ENCODE measurements at regions not wholly inside any gene's neighbourhood (a gene's known extent, or its start where the extent isn't known, plus 50 kb on each side); places are given as distances from the start of the nearest gene placed in this dataset.

- peak; percentile 45 for DNase-seq (ENCODE audit: low spot score)
- CTCF ChIA-PET: interaction anchor here (0.5 kb wide), 1 partner anchor 10 kb away, joined by 5 read pairs; no protein-coding TSS in a partner anchor
- POLR2A ChIA-PET (ENCODE audit: low non-redundant PET): no interaction called here
- TF ChIP-seq, protein P1, sequence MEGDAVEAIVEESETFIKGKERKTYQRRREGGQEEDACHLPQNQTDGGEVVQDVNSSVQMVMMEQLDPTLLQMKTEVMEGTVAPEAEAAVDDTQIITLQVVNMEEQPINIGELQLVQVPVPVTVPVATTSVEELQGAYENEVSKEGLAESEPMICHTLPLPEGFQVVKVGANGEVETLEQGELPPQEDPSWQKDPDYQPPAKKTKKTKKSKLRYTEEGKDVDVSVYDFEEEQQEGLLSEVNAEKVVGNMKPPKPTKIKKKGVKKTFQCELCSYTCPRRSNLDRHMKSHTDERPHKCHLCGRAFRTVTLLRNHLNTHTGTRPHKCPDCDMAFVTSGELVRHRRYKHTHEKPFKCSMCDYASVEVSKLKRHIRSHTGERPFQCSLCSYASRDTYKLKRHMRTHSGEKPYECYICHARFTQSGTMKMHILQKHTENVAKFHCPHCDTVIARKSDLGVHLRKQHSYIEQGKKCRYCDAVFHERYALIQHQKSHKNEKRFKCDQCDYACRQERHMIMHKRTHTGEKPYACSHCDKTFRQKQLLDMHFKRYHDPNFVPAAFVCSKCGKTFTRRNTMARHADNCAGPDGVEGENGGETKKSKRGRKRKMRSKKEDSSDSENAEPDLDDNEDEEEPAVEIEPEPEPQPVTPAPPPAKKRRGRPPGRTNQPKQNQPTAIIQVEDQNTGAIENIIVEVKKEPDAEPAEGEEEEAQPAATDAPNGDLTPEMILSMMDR (conservative IDR thresholded peaks at IDR 0.05; ENCODE audit: low read depth): no peak
- no peak overlapping the region for H3K27ac ChIP-seq
These were observed 468.2 kb upstream of the DIPK2B start for GRCh38 chrX:45668686-45669443.

DNA sequence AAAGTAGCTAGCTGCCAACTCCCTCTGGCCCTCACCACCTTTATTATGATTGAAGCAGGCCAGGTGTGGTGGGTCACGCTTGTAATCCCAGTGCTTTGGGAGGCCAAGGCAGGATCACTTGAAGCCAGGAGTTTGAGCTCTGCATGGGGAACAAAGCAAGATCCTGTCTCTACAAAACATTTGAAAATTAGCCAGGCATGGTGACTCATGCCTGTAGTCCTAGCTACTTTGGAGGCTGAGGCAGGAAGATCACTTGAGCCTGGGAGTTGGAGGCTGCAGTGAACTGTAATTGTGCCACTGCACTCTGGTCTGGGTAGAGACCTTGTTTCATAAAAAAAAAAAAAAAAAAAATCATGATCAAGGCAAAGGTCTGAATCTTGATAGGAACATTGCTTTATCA is 467.0 kb upstream of the DIPK2B start:
- POLR2A ChIA-PET (ENCODE audit: low non-redundant PET): no interaction called here
- CTCF ChIA-PET: interaction anchor here (0.7 kb wide), 1 partner anchor 675 kb away, joined by 7 read pairs; no protein-coding TSS in a partner anchor
- H3K27ac ChIP-seq: no peak overlapping the region
- no peak for DNase-seq (ENCODE audit: low spot score)
- TF ChIP-seq, protein P1 (conservative IDR thresholded peaks at IDR 0.05; ENCODE audit: low read depth): no peak

DNA sequence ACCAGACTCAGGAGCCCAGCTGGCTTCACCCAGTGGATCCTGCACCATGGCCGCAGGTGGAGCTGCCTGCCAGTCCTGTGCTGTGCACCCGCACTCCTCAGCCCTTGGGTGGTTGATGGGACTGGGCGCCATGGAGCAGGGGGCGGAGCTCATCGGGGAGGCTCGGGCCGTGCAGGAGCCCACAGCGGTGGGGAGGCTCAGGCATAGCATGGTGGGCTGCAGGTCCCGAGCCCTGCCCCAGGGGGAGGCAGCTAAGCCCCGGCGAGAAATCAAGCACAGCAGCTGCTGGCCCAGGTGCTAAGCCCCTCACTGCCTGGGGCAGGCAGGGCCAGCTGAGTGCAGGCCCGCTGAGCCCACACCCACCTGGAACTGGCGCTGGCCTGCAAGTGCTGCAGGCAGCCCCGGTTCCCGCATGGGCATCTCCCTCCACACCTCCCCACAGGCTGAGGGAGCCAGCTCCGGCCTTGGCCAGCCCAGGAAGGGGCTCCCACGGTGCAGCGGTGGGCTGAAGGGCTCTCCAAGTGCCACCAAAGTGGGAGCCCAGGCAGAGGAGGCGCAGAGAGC is 464.1 kb upstream of the DIPK2B start:
- CTCF ChIA-PET: no interaction called here
- POLR2A ChIA-PET (ENCODE audit: low non-redundant PET): no interaction called here
- TF ChIP-seq, protein P1 (conservative IDR thresholded peaks at IDR 0.05; ENCODE audit: low read depth): no peak
- H3K27ac ChIP-seq: no peak overlapping the region
- no peak for DNase-seq (ENCODE audit: low spot score)

DNA sequence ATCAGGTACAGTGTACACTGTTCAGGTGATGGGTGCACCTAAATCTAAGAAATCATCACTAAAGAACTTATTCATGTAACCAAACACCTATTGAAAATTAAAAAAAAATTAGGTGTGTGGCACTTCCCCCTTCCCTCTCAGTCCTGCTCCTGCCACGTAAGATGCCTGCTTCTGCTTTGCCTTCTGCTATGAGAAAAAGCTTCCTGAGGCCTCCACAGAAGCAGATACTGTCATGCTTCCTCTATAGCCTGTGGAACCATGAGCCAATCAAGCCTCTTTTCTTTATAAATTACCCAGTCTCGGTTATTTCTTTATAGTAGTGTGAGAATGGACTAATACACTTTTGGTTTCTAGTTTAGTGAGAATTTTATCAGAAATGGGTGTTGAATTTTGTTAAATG is 459.8 kb upstream of the DIPK2B start:
- TF ChIP-seq, protein P1 (conservative IDR thresholded peaks at IDR 0.05; ENCODE audit: low read depth): no peak
- H3K27ac ChIP-seq: no peak overlapping the region
- CTCF ChIA-PET: no interaction called here
- POLR2A ChIA-PET (ENCODE audit: low non-redundant PET): no interaction called here
- no peak for DNase-seq (ENCODE audit: low spot score)

DNA sequence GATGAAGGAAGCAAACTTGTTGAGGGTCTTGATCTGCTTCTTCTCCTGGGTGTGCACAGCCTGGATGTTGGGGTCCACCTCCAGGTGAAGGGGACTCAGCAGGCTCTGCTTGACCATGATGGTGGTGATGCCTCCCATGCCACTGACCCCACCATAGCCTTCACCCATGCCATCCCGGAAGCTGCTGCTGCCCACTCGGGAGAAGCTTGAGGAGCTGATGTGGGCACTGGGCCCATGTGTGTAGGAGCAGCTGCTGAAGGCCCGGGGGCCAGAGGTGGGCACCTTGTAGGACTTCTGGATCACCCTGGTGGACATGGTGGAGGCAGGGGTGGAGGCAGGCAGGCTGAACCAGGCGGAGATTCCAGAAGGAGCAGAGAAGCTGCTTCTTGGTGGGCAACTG is 432.7 kb upstream of the DIPK2B start:
- DNase-seq (ENCODE audit: low spot score): no peak
- POLR2A ChIA-PET (ENCODE audit: low non-redundant PET): no interaction called here
- TF ChIP-seq, protein P1 (conservative IDR thresholded peaks at IDR 0.05; ENCODE audit: low read depth): no peak
- H3K27ac ChIP-seq: no peak overlapping the region
- CTCF ChIA-PET: no interaction called here

DNA sequence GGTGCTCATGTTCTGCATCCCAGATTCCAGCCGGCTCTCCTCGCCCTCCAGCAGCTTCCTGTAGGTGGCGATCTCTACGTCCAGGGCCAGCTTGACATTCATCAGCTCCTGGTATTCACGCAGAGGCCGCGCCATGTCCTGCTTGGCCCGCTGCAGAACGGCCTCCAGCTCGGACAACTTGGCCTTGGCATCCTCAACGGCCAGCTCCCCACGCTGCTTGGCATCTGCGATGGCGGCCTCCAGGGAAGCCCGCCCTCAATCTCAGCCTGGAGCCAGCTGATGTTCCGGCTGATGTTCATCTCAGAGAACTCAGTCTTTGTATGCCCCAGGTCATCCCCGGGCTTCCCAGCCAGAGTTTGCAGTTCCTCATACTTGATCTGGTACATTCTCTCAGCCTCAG is 431.8 kb upstream of the DIPK2B start:
- ChIA-PET CTCF (interaction anchor here (0.8 kb wide), 1 partner anchor 400 kb away, joined by 3 read pairs; no protein-coding TSS in a partner anchor), POLR2A (ENCODE audit: low non-redundant PET) (no interaction called here)
- TF ChIP-seq, protein P1 (conservative IDR thresholded peaks at IDR 0.05; ENCODE audit: low read depth): no peak
- DNase-seq (ENCODE audit: low spot score): no peak
- no peak overlapping the region for H3K27ac ChIP-seq

All from RWPE1 (cell line).